Small intestine (tissue), 7 donors: ENCODE measurements at regions not wholly inside any gene's neighbourhood (a gene's known extent, or its start where the extent isn't known, plus 50 kb on each side); places are given as distances from the start of the nearest gene placed in this dataset.
"Not testable (repeated sequence)": the region's sequence is repeated elsewhere in the genome, so short reads cannot be mapped to it uniquely, and the experiment has no call there.

Experiments
- DNase-seq, 2 donors: peaks; one replicate each; pipeline versions ENCODE4 v3.0.0 to v3.0.0-alpha.2; 2013
- FAIRE-seq: peaks from 2 replicates; lab custom pipeline; 2012; peaks lifted over from hg19 to GRCh38; lab: Jason Lieb, UNC
- H3K27ac ChIP-seq, 3 donors: one replicate each; pipeline ENCODE4 v1.5.1; 2013; ENCODE audit warnings: low read length in 2 of 3, mild to moderate bottlenecking in 2 of 3, control low read depth in 1 of 3, inconsistent platforms in 1 of 3, low read depth in 1 of 3, moderate library complexity in 1 of 3
- H3K27me3 ChIP-seq, 3 donors: one replicate each; pipeline ENCODE4 v1.6.1; 2013; ENCODE audit warnings: low read length in 3 of 3, inconsistent platforms in 1 of 3; ENCODE audit not compliant: control insufficient read depth in 3 of 3, insufficient read depth in 3 of 3
- H3K36me3 ChIP-seq, 3 donors: one replicate each; pipeline ENCODE4 v1.6.1; 2013; ENCODE audit warnings: low read length in 3 of 3, inconsistent platforms in 1 of 3, low read depth in 1 of 3, mild to moderate bottlenecking in 1 of 3, moderate library complexity in 1 of 3; ENCODE audit not compliant: control insufficient read depth in 3 of 3, insufficient read depth in 2 of 3
- H3K4me1 ChIP-seq, 3 donors: one replicate each; pipeline ENCODE4 v1.6.1; 2013; ENCODE audit warnings: low read length in 2 of 3, inconsistent platforms in 1 of 3, low read depth in 1 of 3, mild to moderate bottlenecking in 1 of 3, moderate library complexity in 1 of 3; ENCODE audit not compliant: control insufficient read depth in 3 of 3, insufficient read depth in 2 of 3
- H3K4me3 ChIP-seq, 3 donors: one replicate each; pipeline ENCODE4 v1.5.1; 2013; ENCODE audit warnings: low read length in 3 of 3, control low read depth in 1 of 3, inconsistent platforms in 1 of 3, low read depth in 1 of 3, mild to moderate bottlenecking in 1 of 3, moderate library complexity in 1 of 3
- H3K9me3 ChIP-seq, 2 donors: one replicate each; pipeline ENCODE4 v1.6.1; 2013; ENCODE audit warnings: low read depth in 1 of 2, low read length in 1 of 2; ENCODE audit not compliant: control insufficient read depth in 2 of 2, insufficient read depth in 1 of 2
- WGBS, 3 donors: extraction: QIAGEN DNeasy Blood & Tissue Kit; methylation state at CpG; one replicate each; pipeline ENCODE4 v1.1.7; 2013; 5-methylcytosine and 5-hydroxymethylcytosine counted together
- donor health status: healthy with polysubstance abuse.
- donor health status: control.
- donor health status: control.
- donor health status: Bipolar disorder and iron deficiency.
- donor health status: healthy.

- Histone ChIP-seq H3K9me3 (no peaks in the 10 kb centered on the region), H3K27ac (no peak overlapping the region), H3K4me3 (no peak overlapping the region), H3K4me1 (no peaks in the 10 kb centered on the region), H3K36me3 (no peaks in the 10 kb centered on the region), H3K27me3 (no peaks in the 10 kb centered on the region)
- no peak for DNase-seq
- no peak for FAIRE-seq
These were observed 596.9 kb upstream of the CYLC2 start for GRCh38 chr9:102398205-102398604.

- not testable (repeated sequence) for H3K36me3 ChIP-seq, H3K4me3 ChIP-seq, H3K4me1 ChIP-seq, FAIRE-seq, H3K9me3 ChIP-seq, DNase-seq, H3K27me3 ChIP-seq, H3K27ac ChIP-seq
- WGBS, 3 donors = 77 to 83% (median 79%) methylated on average over 2 of the region's 2 CpGs
These were observed 609.5 kb upstream of the CYLC2 start for GRCh38 chr9:102385620-102386019.

- Histone ChIP-seq H3K9me3 (no peaks in the 10 kb centered on the region), H3K4me1 (no peaks in the 10 kb centered on the region), H3K4me3 (no peak overlapping the region), H3K27me3 (no peaks in the 10 kb centered on the region), H3K36me3 (no peaks in the 10 kb centered on the region), H3K27ac (no peak overlapping the region)
- DNase-seq (no peak), FAIRE-seq (no peak)
- 27 to 37% (median 36%) methylated on average over 6 of the region's 6 CpGs for WGBS, 3 donors
These were observed 624.2 kb upstream of the GRIN3A start for GRCh38 chr9:102362470-102363132.

GRCh38 chr9:102360846-102361245, 622.4 kb upstream of the GRIN3A start:
- no peak for DNase-seq
- FAIRE-seq = no peak
- 41 to 65% (median 44%) methylated on average over 1 of the region's 1 CpG for WGBS, 3 donors
- Histone ChIP-seq H3K27ac (no peak overlapping the region), H3K36me3 (no peaks in the 10 kb centered on the region), H3K4me1 (no peaks in the 10 kb centered on the region), H3K27me3 (no peaks in the 10 kb centered on the region), H3K4me3 (no peak overlapping the region), H3K9me3 (peaks cover 0 to 5% of the 10 kb centered on the region in 2 donors)

- DNase-seq = no peak
- H3K4me3 ChIP-seq = no peak overlapping the region
- H3K9me3 ChIP-seq = peaks cover 0 to 6% of the 10 kb centered on the region in 2 donors
- no peaks in the 10 kb centered on the region for H3K27me3 ChIP-seq
- 70 to 79% (median 73%) methylated on average over 5 of the region's 5 CpGs for WGBS, 3 donors
- no peaks in the 10 kb centered on the region for H3K36me3 ChIP-seq
- H3K4me1 ChIP-seq = no peaks in the 10 kb centered on the region
- no peak overlapping the region for H3K27ac ChIP-seq
- FAIRE-seq = no peak
These were observed 617.5 kb upstream of the GRIN3A start for GRCh38 chr9:102355982-102356381.

GRCh38 chr9:102354041-102354440, 615.6 kb upstream of the GRIN3A start:
- H3K4me1 ChIP-seq = no peaks in the 10 kb centered on the region
- H3K36me3 ChIP-seq = no peaks in the 10 kb centered on the region
- DNase-seq = no peak
- no peak overlapping the region for H3K27ac ChIP-seq
- H3K4me3 ChIP-seq = no peak overlapping the region
- H3K9me3 ChIP-seq = peaks cover 0 to 6% of the 10 kb centered on the region in 2 donors
- 85 to 89% (median 88%) methylated on average over 1 of the region's 1 CpG for WGBS, 3 donors
- no peak for FAIRE-seq
- no peaks in the 10 kb centered on the region for H3K27me3 ChIP-seq

- not testable (repeated sequence) for H3K36me3 ChIP-seq, H3K27me3 ChIP-seq, DNase-seq, H3K4me3 ChIP-seq, H3K4me1 ChIP-seq, H3K27ac ChIP-seq, H3K9me3 ChIP-seq, FAIRE-seq
- whole genome bisulfite sequencing, 3 donors = 59 to 72% (median 66%) methylated on average over 6 of the region's 6 CpGs
These were observed 599.0 kb upstream of the GRIN3A start for GRCh38 chr9:102337471-102337870.

GRCh38 chr9:102309379-102309778, 570.9 kb upstream of the GRIN3A start:
- DNase-seq (no peak), FAIRE-seq (no peak)
- H3K9me3 ChIP-seq = peaks cover 2 to 8% of the 10 kb centered on the region in 2 donors
- H3K36me3 ChIP-seq = no peaks in the 10 kb centered on the region
- no peak overlapping the region for H3K4me3 ChIP-seq
- no peak overlapping the region for H3K27ac ChIP-seq
- H3K27me3 ChIP-seq = no peaks in the 10 kb centered on the region
- H3K4me1 ChIP-seq = no peaks in the 10 kb centered on the region
- WGBS, 3 donors = 73 to 88% (median 76%) methylated on average over 1 of the region's 1 CpG

- Histone ChIP-seq H3K4me1 (no peaks in the 10 kb centered on the region), H3K9me3 (no peaks in the 10 kb centered on the region), H3K4me3 (no peak overlapping the region), H3K36me3 (no peaks in the 10 kb centered on the region), H3K27me3 (no peaks in the 10 kb centered on the region), H3K27ac (no peak overlapping the region)
- FAIRE-seq (no peak), DNase-seq (no peak)
- WGBS, 3 donors = 57 to 70% (median 62%) methylated on average over 3 of the region's 3 CpGs
These were observed 556.7 kb upstream of the GRIN3A start for GRCh38 chr9:102295188-102295587.
